HG02623 (cell line): ENCODE measurements at regions not wholly inside any gene's neighbourhood (a gene's known extent, or its start where the extent isn't known, plus 50 kb on each side); places are given as distances from the start of the nearest gene placed in this dataset.

Experiments used
- ATAC-seq: cut with Tn5 transposase; IDR thresholded peaks from one replicate; pipeline ENCODE4 v1.9.1; 2021; ENCODE audit warnings: moderate library complexity; ENCODE audit not compliant: unreplicated experiment

- no peak for ATAC-seq
Observed at GRCh38 chr14:71321574-71322315, 414.5 kb downstream of the PCNX1 start.

DNA sequence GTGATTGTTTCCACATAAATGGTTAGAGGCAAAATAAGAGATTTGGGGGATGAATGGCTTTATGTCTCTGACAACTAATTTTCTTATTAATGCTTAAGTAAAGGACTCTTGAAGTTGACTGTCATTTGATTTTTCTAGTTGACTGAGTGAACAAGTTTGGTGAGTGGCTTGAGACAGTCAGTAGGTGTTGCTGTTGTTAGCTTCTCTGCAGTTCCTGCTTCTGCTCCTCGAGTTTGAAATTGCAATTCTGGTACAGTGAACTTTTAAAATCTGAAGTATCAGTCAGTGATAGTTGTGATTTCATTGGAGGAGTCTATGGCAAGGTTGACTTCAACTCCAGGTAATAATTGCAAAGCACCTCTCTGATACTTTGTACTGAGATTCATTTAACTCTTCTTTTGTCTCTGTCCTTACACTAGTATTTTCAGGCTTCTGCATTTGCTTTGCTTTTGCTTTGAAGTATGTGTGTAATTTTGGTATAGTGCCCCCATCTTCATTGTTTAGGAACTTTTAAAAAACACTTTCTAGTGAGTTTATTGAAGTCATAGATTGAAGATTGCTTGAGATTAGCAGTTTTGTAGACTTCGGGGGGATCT lies 415.5 kb downstream of the PCNX1 start:
- ATAC-seq, result no peak

DNA sequence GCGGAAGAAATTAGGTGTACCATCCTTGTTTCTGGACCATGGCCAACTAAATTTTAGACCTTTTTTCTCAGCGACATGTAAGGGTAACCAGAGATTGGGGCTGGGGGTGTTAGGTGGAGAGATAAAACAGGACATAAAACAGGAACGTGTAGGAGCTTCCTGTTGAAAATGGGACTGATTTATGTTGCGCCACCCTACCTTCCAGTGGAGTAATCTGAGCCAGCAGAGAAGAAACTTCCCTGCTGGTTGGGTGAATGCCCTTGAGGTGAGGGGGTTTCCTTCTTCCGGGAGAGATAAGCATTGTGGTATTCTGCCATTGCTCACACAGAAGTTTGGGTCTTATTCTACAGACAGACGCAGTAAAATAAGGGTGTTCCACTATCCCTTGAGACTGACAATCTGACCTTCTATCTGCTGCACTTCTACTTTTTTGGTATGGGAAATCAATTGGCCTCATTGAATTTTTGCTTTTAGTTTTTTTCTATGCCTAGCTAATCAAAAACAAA lies 417.6 kb downstream of the PCNX1 start:
- ATAC-seq, result no peak

DNA sequence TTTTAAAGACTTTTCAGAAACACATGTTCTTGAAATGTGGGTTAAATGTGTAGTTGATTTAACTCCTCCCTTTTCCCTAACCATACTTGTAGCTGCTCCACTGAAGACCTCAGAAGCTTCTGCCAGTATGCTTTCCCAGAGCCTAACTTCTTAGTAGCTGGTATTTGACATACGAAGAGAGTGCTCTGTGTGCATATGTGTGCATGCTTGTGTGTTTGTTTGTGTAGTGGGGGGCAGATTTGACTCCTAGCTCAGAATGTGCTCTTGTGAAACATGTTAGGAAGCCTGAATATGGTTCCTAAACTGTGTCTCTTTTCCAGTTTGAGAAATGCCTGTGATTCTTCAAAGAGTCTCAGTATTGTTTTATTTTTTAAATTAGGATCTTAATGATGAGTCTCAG lies 420.4 kb downstream of the PCNX1 start:
- ATAC-seq, result no peak

- ATAC-seq, result no peak
Observed at GRCh38 chr14:71328183-71328582, 420.9 kb downstream of the PCNX1 start.

DNA sequence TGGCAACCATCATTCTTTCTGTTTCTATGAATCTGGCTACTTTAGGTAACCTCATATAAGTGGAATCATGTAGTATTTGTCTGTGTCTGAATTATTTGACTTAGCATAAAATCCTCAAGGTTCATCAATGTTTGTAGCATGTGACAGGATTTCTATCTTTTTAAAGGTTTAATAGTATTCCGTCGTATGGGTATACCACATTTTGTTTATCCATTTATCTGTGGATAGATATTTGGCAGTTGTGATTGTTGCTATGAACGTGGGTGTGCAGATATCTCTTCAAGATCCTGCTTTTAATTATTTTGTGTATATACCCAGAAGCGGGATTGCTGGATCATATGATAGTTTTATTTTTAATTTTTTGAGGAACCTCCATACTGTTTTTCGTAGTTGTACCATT lies 421.7 kb downstream of the PCNX1 start:
- no peak for ATAC-seq

- no peak for ATAC-seq
Observed at GRCh38 chr14:71331403-71331802, 424.1 kb downstream of the PCNX1 start.

- no peak for ATAC-seq
Observed at GRCh38 chr14:71332476-71332875, 425.2 kb downstream of the PCNX1 start.

- ATAC-seq, result no peak
Observed at GRCh38 chr14:71333705-71334104, 426.4 kb downstream of the PCNX1 start.

- ATAC-seq, result no peak
Observed at GRCh38 chr14:71336489-71337192, 429.4 kb downstream of the PCNX1 start.

- ATAC-seq, result no peak
Observed at GRCh38 chr14:71338153-71338552, 430.9 kb downstream of the PCNX1 start.

GRCh38 chr14:71339650-71340415 lies 432.6 kb downstream of the PCNX1 start:
- no peak for ATAC-seq

- ATAC-seq, result no peak
Observed at GRCh38 chr14:71341156-71341555, 433.9 kb downstream of the PCNX1 start.

- no peak for ATAC-seq
Observed at GRCh38 chr14:71343724-71344123, 436.5 kb downstream of the PCNX1 start.

DNA sequence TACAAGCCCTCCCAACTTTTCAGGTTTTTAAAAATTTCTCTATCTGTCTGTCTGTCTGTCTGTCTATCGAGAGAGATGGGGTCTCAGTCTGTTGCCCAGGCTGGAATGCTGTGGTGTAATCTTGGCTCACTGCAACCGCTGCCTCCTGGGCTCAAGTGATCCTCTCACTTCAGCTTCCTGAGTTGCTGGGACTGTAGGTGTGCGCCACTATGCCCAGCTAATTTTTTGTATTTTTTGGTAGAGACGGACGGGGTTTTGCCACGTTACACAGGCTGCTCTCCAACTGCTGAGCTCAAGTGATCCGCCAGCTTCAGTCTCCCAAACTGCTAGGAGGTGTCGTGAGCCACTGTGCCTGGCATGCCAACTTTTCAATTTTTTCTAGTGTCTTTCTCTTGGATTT lies 437.2 kb downstream of the PCNX1 start:
- ATAC-seq, result no peak

- ATAC-seq, result no peak
Observed at GRCh38 chr14:71346685-71347084, 439.4 kb downstream of the PCNX1 start.

- no peak for ATAC-seq
Observed at GRCh38 chr14:71348394-71348793, 441.1 kb downstream of the PCNX1 start.

- no peak for ATAC-seq
Observed at GRCh38 chr14:71348817-71349216, 441.6 kb downstream of the PCNX1 start.

DNA sequence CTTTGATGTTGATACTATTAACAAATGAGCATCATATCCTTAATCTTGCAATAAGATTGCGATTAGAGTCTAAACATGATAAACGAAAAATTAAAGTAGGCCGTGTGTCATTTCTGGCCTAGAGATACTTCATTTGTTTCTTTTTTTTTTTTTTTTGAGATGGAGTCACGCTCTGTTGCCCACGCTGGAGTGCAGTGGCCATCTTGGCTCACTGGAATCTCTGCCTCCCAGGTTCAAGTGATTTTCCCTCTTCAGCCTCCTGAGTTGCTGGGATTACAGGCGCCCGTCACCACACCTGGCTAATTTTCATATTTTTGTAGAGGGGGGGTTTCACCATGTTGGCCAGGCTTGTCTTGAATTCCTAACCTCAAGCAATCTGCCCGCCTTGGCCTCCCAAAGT lies 446.9 kb downstream of the PCNX1 start:
- ATAC-seq, result no peak

DNA sequence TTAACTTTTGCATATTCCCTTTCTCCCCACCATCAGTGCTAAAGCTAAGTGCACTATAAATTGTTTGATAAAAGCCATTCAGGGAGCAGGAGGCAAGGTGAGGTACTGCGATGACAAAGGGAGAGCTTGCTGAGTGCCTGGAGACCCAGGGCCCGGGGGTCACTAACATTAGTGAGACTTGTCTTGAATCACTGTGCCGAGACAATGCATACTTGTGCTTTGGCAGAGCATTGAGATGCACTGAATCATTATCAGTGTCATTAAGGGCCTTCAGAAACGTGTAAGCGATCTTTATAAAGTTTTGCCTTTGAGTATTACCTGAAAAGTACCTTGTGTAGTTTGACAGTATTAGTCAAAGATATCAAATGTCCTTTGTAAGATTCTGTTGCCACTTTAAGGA lies 447.5 kb downstream of the PCNX1 start:
- no peak for ATAC-seq
